NT2/D1 (cell line): ENCODE measurements at regions not wholly inside any gene's neighbourhood (a gene's known extent, or its start where the extent isn't known, plus 50 kb on each side); places are given as distances from the start of the nearest gene placed in this dataset.
A peak's percentile ranks its signal among the peaks of the same experiment; 100 is the strongest.

Source experiments
- DNase-seq: peaks from one replicate; pipeline ENCODE4 v3.0.0-alpha.2; 2011; ENCODE audit warnings: low read depth, low spot score
- H3K27me3 ChIP-seq: 2 replicates; pipeline ENCODE4 v1.6.0; 2011; ENCODE audit warnings: mild to moderate bottlenecking; ENCODE audit not compliant: insufficient read length, insufficient read depth
- H3K36me3 ChIP-seq: 2 replicates; pipeline ENCODE4 v1.6.1; 2011; ENCODE audit warnings: mild to moderate bottlenecking, low read length, mixed read lengths; ENCODE audit not compliant: insufficient read depth, insufficient read length
- H3K4me1 ChIP-seq: 2 replicates; pipeline ENCODE4 v1.5.1; 2011; ENCODE audit not compliant: insufficient read depth, insufficient read length
- H3K4me3 ChIP-seq: 2 replicates; pipeline ENCODE4 v1.5.1; 2011; ENCODE audit warnings: low read depth; ENCODE audit not compliant: insufficient read length
- H3K9ac ChIP-seq: 2 replicates; pipeline ENCODE4 v1.6.0; 2011; ENCODE audit warnings: low read depth; ENCODE audit not compliant: insufficient read length
- H3K9me3 ChIP-seq: 2 replicates; pipeline ENCODE4 v1.5.1; 2011; ENCODE audit warnings: mild to moderate bottlenecking, low read length; ENCODE audit not compliant: insufficient read depth
- SUZ12 ChIP-seq: IDR thresholded peaks from 2 replicates; pipeline ENCODE4 v1.6.1; 2011; ENCODE audit not compliant: insufficient read length, insufficient read depth; ENCODE audit errors: extremely low read depth
- YY1 ChIP-seq: IDR thresholded peaks from 2 replicates; pipeline ENCODE4 v1.6.1; 2011; ENCODE audit not compliant: insufficient read length, insufficient read depth
- ZNF274 ChIP-seq: IDR thresholded peaks from 2 replicates; pipeline ENCODE4 v1.6.1; 2011; ENCODE audit warnings: mild to moderate bottlenecking, low read depth, low read length

- no peak for TF ChIP-seq YY1
- Histone ChIP-seq H3K36me3 (no peaks in the 10 kb centered on the region), H3K4me1 (no peaks in the 10 kb centered on the region), H3K4me3 (no peak overlapping the region), H3K27me3 (no peaks in the 10 kb centered on the region), H3K9me3 (no peaks in the 10 kb centered on the region), H3K9ac (no peak overlapping the region)
- DNase-seq = peak; percentile 87
Observed at GRCh38 chr6:154675602-154676088, 57.6 kb upstream of the SCAF8 start.

GRCh38 chr6:154682633-154683125 is 50.5 kb upstream of the SCAF8 start:
- Histone ChIP-seq H3K9ac (no peak overlapping the region), H3K27me3 (no peaks in the 10 kb centered on the region), H3K36me3 (no peaks in the 10 kb centered on the region), H3K4me3 (no peak overlapping the region), H3K4me1 (no peaks in the 10 kb centered on the region), H3K9me3 (peaks cover 6% of the 10 kb centered on the region; the same call in 1 of the 2 replicates)
- no peak for DNase-seq
- TF ChIP-seq YY1 (no peak), ZNF274 (no peak), SUZ12 (no peak)
